ENCODE measurements at regions not wholly inside any gene's neighbourhood (a gene's known extent, or its start where the extent isn't known, plus 50 kb on each side); places are given as distances from the start of the nearest gene placed in this dataset.

- Histone ChIP-seq H3K27me3 (ENCODE audit: insufficient read depth, poor library complexity, severe bottlenecking) (no peaks in the 10 kb centered on the region), H3K27ac (replicated peaks) (no peak overlapping the region), H3K4me3 (replicated peaks; ENCODE audit: insufficient read depth, low read length) (no peak overlapping the region)
- TF ChIP-seq REST (IDR thresholded peaks at IDR 0.05; ENCODE audit: insufficient replicate concordance, low read depth) (no peak), GABPA (IDR thresholded peaks at IDR 0.05; ENCODE audit: low read depth) (no peak), POLR2AphosphoS5 (IDR thresholded peaks at IDR 0.05; ENCODE audit: low read depth) (no peak), SPI1 (IDR thresholded peaks at IDR 0.05; ENCODE audit: borderline replicate concordance, low read depth) (no peak), CTCF (IDR thresholded peaks at IDR 0.05; ENCODE audit: insufficient read depth, low read length) (no peak)
- DNase-seq (ENCODE audit: low read depth in 1 of 2, low spot score in 1 of 2) = no peak
These were observed 153.5 kb upstream of the HMGA2 start for GRCh38 chr12:65670775-65671174.

GRCh38 chr12:65672441-65672840, 151.8 kb upstream of the HMGA2 start:
- DNase-seq (ENCODE audit: low read depth in 1 of 2, low spot score in 1 of 2) = no peak
- TF ChIP-seq REST (IDR thresholded peaks at IDR 0.05; ENCODE audit: insufficient replicate concordance, low read depth) (no peak), POLR2AphosphoS5 (IDR thresholded peaks at IDR 0.05; ENCODE audit: low read depth) (no peak), SPI1 (IDR thresholded peaks at IDR 0.05; ENCODE audit: borderline replicate concordance, low read depth) (no peak), GABPA (IDR thresholded peaks at IDR 0.05; ENCODE audit: low read depth) (no peak), CTCF (IDR thresholded peaks at IDR 0.05; ENCODE audit: insufficient read depth, low read length) (no peak)
- Histone ChIP-seq H3K4me3 (replicated peaks; ENCODE audit: insufficient read depth, low read length) (no peak overlapping the region), H3K27me3 (ENCODE audit: insufficient read depth, poor library complexity, severe bottlenecking) (no peaks in the 10 kb centered on the region), H3K27ac (replicated peaks) (no peak overlapping the region)

- Histone ChIP-seq H3K4me3 (replicated peaks; ENCODE audit: insufficient read depth, low read length) (no peak overlapping the region), H3K27me3 (ENCODE audit: insufficient read depth, poor library complexity, severe bottlenecking) (no peaks in the 10 kb centered on the region), H3K27ac (replicated peaks) (no peak overlapping the region)
- DNase-seq (ENCODE audit: low read depth in 1 of 2, low spot score in 1 of 2) = no peak
- TF ChIP-seq POLR2AphosphoS5 (IDR thresholded peaks at IDR 0.05; ENCODE audit: low read depth) = no peak
- no peak for TF ChIP-seq REST (IDR thresholded peaks at IDR 0.05; ENCODE audit: insufficient replicate concordance, low read depth)
- no peak for TF ChIP-seq GABPA (IDR thresholded peaks at IDR 0.05; ENCODE audit: low read depth)
- no peak for TF ChIP-seq CTCF (IDR thresholded peaks at IDR 0.05; ENCODE audit: insufficient read depth, low read length)
- no peak for TF ChIP-seq SPI1 (IDR thresholded peaks at IDR 0.05; ENCODE audit: borderline replicate concordance, low read depth)
These were observed 151.1 kb upstream of the HMGA2 start for GRCh38 chr12:65673156-65673690.

Data from HL-60 (cell line).